Neural progenitor cell (in vitro differentiated cells): ENCODE measurements at regions not wholly inside any gene's neighbourhood (a gene's known extent, or its start where the extent isn't known, plus 50 kb on each side); places are given as distances from the start of the nearest gene placed in this dataset.

Experiments used
- DNase-seq: peaks from one replicate; pipeline ENCODE4 v3.0.0-alpha.2; 2016; ENCODE audit warnings: low spot score
- H2AFZ ChIP-seq: fragments of 200-600 bp; sonication (generic); replicated peaks from 2 replicates; pipeline ENCODE4 v1.6.1; 2016; ENCODE audit warnings: antibody characterized with exemption
- H3F3A ChIP-seq: fragments of 200-600 bp; sonication (generic); 2 replicates; pipeline ENCODE4 v1.6.1; 2016; ENCODE audit warnings: antibody characterized with exemption, low read depth
- H3K27ac ChIP-seq: fragments of 200-600 bp; sonication (generic); 2 replicates; pipeline ENCODE4 v1.5.1; 2016; ENCODE audit warnings: mild to moderate bottlenecking
- H3K27me3 ChIP-seq: fragments of 200-600 bp; sonication (generic); 2 replicates; pipeline ENCODE4 v1.6.1; 2016; ENCODE audit warnings: mild to moderate bottlenecking, moderate library complexity
- H3K36me3 ChIP-seq: fragments of 200-600 bp; sonication (generic); 2 replicates; pipeline ENCODE4 v1.5.1; 2016
- H3K4me1 ChIP-seq: fragments of 200-600 bp; sonication (generic); 2 replicates; pipeline ENCODE4 v1.6.1; 2016; ENCODE audit warnings: mixed run types
- H3K4me2 ChIP-seq: fragments of 200-600 bp; sonication (generic); 2 replicates; pipeline ENCODE4 v1.6.1; 2016
- H3K4me3 ChIP-seq: fragments of 200-600 bp; sonication (generic); 2 replicates; pipeline ENCODE4 v1.5.1; 2016
- H3K79me2 ChIP-seq: fragments of 200-600 bp; sonication (generic); 2 replicates; pipeline ENCODE4 v1.6.1; 2016; ENCODE audit warnings: low read depth
- H3K9ac ChIP-seq: fragments of 200-600 bp; sonication (generic); 2 replicates; pipeline ENCODE4 v1.6.1; 2016
- H3K9me3 ChIP-seq: fragments of 200-600 bp; sonication (generic); 2 replicates; pipeline ENCODE4 v1.5.1; 2016; ENCODE audit warnings: low read depth
- H4K20me1 ChIP-seq: fragments of 200-600 bp; sonication (generic); 2 replicates; pipeline ENCODE4 v1.6.1; 2016; ENCODE audit warnings: low read depth
- H3K27ac Mint-ChIP-seq: 3 replicates; pipeline ENCODE4 v1.8.0; 2021; ENCODE audit warnings: mixed read lengths
- H3K27me3 Mint-ChIP-seq: 2 replicates; pipeline ENCODE4 v1.8.0; 2022; ENCODE audit warnings: low read depth, mild to moderate bottlenecking, inconsistent platforms, moderate library complexity, mixed read lengths; ENCODE audit not compliant: insufficient read depth
- H3K36me3 Mint-ChIP-seq: 3 replicates; pipeline ENCODE4 v1.8.0; 2021; ENCODE audit warnings: mixed read lengths
- H3K4me1 Mint-ChIP-seq: 3 replicates; pipeline ENCODE4 v1.8.0; 2021; ENCODE audit warnings: mixed read lengths
- H3K4me3 Mint-ChIP-seq: 3 replicates; pipeline ENCODE4 v1.8.0; 2021; ENCODE audit warnings: mild to moderate bottlenecking, moderate library complexity, mixed read lengths
- H3K9me3 Mint-ChIP-seq: 3 replicates; pipeline ENCODE4 v1.8.0; 2020; ENCODE audit warnings: mixed read lengths
- EZH2 ChIP-seq: fragments of 200-600 bp; sonication (generic); IDR thresholded peaks from 2 replicates; pipeline ENCODE4 v1.6.1; 2017; ENCODE audit warnings: antibody characterized with exemption, mild to moderate bottlenecking, moderate library complexity
- EZH2phosphoT487 ChIP-seq: fragments of 200-600 bp; sonication (generic); IDR thresholded peaks from 2 replicates; pipeline ENCODE4 v1.6.1; 2017; ENCODE audit warnings: antibody characterized with exemption
- TF ChIP-seq, protein P1 (sequence below): fragments of 200-600 bp; sonication (generic); IDR thresholded peaks from 2 replicates; pipeline ENCODE4 v1.5.1; 2017; ENCODE audit warnings: antibody characterized with exemption, mild to moderate bottlenecking

DNA sequence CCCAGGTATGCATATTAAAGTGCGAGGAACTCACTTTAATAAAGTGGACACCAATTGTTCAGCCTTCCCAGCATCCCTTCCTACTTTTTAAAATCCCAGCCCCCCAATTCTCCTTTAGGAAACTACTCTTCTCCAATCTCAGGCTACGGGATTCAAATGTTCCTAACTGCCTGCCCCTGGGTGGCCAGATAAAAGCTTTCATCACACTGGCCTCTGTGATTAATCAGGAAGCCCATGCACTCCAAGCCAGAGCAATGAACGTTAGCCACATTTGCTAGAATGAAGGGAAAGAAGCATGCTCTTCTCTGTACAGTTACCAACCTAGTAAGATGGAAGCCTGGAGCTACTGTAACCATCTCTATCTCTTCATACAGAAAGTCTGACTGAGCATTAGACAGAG lies 250.3 kb upstream of the UBE2E2 start:
- Mint-ChIP-seq H3K9me3 (peaks cover 18% of the 10 kb centered on the region), H3K4me1 (peaks cover 22% of the 10 kb centered on the region), H3K4me3 (no peak overlapping the region), H3K27ac (no peak overlapping the region), H3K27me3 (no peaks in the 10 kb centered on the region), H3K36me3 (peaks cover 1% of the 10 kb centered on the region)
- no peaks in the 10 kb centered on the region for H3K4me1 ChIP-seq
- H3K27me3 ChIP-seq: no peaks in the 10 kb centered on the region
- H3K27ac ChIP-seq: no peak overlapping the region
- no peak overlapping the region for H2AFZ ChIP-seq
- no peaks in the 10 kb centered on the region for H3K79me2 ChIP-seq
- no peaks in the 10 kb centered on the region for H3K9me3 ChIP-seq
- no peaks in the 10 kb centered on the region for H3F3A ChIP-seq
- H3K4me3 ChIP-seq: no peak overlapping the region
- no peak for DNase-seq
- H3K4me2 ChIP-seq: no peak overlapping the region
- no peak overlapping the region for H3K9ac ChIP-seq
- H4K20me1 ChIP-seq: no peaks in the 10 kb centered on the region
- no peaks in the 10 kb centered on the region for H3K36me3 ChIP-seq
- no peak for TF ChIP-seq EZH2
- TF ChIP-seq, protein P1, sequence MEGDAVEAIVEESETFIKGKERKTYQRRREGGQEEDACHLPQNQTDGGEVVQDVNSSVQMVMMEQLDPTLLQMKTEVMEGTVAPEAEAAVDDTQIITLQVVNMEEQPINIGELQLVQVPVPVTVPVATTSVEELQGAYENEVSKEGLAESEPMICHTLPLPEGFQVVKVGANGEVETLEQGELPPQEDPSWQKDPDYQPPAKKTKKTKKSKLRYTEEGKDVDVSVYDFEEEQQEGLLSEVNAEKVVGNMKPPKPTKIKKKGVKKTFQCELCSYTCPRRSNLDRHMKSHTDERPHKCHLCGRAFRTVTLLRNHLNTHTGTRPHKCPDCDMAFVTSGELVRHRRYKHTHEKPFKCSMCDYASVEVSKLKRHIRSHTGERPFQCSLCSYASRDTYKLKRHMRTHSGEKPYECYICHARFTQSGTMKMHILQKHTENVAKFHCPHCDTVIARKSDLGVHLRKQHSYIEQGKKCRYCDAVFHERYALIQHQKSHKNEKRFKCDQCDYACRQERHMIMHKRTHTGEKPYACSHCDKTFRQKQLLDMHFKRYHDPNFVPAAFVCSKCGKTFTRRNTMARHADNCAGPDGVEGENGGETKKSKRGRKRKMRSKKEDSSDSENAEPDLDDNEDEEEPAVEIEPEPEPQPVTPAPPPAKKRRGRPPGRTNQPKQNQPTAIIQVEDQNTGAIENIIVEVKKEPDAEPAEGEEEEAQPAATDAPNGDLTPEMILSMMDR: no peak
- no peak for TF ChIP-seq EZH2phosphoT487

DNA sequence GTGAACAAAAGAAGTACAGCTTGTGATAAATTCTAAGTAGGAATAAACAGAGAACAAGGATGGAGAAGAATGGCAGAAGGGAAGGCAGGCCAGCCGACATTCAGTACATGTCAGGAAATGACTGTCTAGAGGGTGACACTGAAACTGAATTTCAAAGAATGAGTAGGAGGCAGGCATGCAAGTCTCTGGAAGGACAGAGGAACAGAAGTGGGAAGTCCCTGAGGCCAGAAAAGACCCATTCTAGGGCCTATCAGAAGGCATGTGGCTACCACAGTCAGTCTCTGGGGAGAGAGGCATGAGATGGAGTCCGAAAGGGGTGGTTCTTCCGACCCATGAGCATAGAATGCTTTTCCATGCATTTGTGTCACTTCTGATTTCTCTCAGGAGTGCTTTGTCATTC lies 243.5 kb upstream of the UBE2E2 start:
- no peaks in the 10 kb centered on the region for H3K27me3 ChIP-seq
- H3K4me3 ChIP-seq: no peak overlapping the region
- H3K79me2 ChIP-seq: no peaks in the 10 kb centered on the region
- H3K36me3 ChIP-seq: no peaks in the 10 kb centered on the region
- Mint-ChIP-seq H3K27me3 (no peaks in the 10 kb centered on the region), H3K36me3 (no peaks in the 10 kb centered on the region), H3K4me1 (peaks cover 9% of the 10 kb centered on the region), H3K27ac (no peak overlapping the region), H3K9me3 (peaks cover 3% of the 10 kb centered on the region), H3K4me3 (no peak overlapping the region)
- TF ChIP-seq EZH2 (no peak), EZH2phosphoT487 (no peak)
- TF ChIP-seq, protein P1: no peak
- no peaks in the 10 kb centered on the region for H3K4me1 ChIP-seq
- H3F3A ChIP-seq: no peaks in the 10 kb centered on the region
- no peaks in the 10 kb centered on the region for H3K9me3 ChIP-seq
- H2AFZ ChIP-seq: no peak overlapping the region
- H3K27ac ChIP-seq: no peak overlapping the region
- no peak overlapping the region for H3K4me2 ChIP-seq
- H3K9ac ChIP-seq: no peak overlapping the region
- no peak for DNase-seq
- no peaks in the 10 kb centered on the region for H4K20me1 ChIP-seq

DNA sequence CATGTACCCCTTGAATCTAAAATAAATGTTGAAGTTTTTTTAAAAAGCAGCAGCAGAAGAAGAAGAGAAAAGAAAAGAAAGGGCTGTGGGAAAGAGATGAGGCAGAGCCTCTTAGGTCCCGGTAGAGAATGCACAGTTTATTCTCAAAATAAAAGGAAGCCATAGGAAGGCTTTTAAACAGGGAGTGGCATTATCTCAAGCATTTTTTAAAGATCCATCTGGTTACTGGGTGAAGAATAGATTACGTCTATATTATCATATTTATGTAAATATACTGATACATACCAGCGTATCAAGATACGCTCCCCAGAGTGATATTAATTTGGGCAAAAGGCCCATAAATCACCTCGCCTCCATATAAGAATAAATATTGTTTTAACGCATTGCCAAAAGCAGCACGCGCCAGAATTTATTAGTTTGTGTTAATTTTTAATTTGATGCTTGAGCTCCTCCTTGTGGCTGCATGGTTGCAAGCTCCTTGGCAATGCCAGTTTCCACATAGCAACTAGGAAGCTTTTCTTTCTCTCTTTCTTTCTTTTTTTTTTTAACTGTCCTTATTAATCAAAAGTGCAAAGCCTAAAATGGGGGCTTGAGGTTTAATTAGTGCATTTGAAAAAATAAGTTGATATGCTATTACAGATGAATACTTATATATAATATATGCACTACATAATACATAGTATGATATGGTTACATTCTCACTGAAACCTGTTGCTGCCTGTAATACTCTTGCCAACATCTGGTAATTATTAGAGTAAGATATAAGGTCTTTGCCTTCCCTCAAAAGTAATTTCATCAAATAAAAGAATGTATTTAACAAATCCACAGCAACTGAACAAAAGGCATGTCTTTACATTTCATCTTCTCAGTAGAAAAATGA lies 242.8 kb upstream of the UBE2E2 start:
- Mint-ChIP-seq H3K4me1 (peaks cover 9% of the 10 kb centered on the region), H3K36me3 (no peaks in the 10 kb centered on the region)

More for the DNA sequence above, 242.8 kb upstream of the UBE2E2 start:
- Histone ChIP-seq H3K27me3 (no peaks in the 10 kb centered on the region), H4K20me1 (no peaks in the 10 kb centered on the region), H3K36me3 (no peaks in the 10 kb centered on the region), H2AFZ (no peak overlapping the region), H3K4me3 (no peak overlapping the region), H3K79me2 (no peaks in the 10 kb centered on the region), H3K4me1 (no peaks in the 10 kb centered on the region), H3K9me3 (no peaks in the 10 kb centered on the region), H3K4me2 (no peak overlapping the region), H3K27ac (no peak overlapping the region), H3F3A (no peaks in the 10 kb centered on the region), H3K9ac (no peak overlapping the region)
- Mint-ChIP-seq H3K4me3 (no peak overlapping the region), H3K27ac (no peak overlapping the region), H3K9me3 (no peaks in the 10 kb centered on the region), H3K27me3 (no peaks in the 10 kb centered on the region)
- TF ChIP-seq, protein P1: peak; percentile 82
- no peak for TF ChIP-seq EZH2
- TF ChIP-seq EZH2phosphoT487: no peak
- DNase-seq: peak; percentile 66
